ENCODE measurements at regions not wholly inside any gene's neighbourhood (a gene's known extent, or its start where the extent isn't known, plus 50 kb on each side); places are given as distances from the start of the nearest gene placed in this dataset.

GRCh38 chr11:33987975-33988580 is 63.5 kb upstream of the CAPRIN1 start:
- TF ChIP-seq EZH2 (IDR thresholded peaks at IDR 0.05; ENCODE audit: low read depth): no peak
- TF ChIP-seq, protein P1, sequence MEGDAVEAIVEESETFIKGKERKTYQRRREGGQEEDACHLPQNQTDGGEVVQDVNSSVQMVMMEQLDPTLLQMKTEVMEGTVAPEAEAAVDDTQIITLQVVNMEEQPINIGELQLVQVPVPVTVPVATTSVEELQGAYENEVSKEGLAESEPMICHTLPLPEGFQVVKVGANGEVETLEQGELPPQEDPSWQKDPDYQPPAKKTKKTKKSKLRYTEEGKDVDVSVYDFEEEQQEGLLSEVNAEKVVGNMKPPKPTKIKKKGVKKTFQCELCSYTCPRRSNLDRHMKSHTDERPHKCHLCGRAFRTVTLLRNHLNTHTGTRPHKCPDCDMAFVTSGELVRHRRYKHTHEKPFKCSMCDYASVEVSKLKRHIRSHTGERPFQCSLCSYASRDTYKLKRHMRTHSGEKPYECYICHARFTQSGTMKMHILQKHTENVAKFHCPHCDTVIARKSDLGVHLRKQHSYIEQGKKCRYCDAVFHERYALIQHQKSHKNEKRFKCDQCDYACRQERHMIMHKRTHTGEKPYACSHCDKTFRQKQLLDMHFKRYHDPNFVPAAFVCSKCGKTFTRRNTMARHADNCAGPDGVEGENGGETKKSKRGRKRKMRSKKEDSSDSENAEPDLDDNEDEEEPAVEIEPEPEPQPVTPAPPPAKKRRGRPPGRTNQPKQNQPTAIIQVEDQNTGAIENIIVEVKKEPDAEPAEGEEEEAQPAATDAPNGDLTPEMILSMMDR (conservative IDR thresholded peaks at IDR 0.05): peak; percentile 96
